GM12878 (cell line): ENCODE measurements at regions not wholly inside any gene's neighbourhood (a gene's known extent, or its start where the extent isn't known, plus 50 kb on each side); places are given as distances from the start of the nearest gene placed in this dataset.

Source experiments
- ATAC-seq: fragments of 200-7000 bp; cut with Tn5 transposase; 3 replicates; pipeline ENCODE4 v1.9.1; 2020; ENCODE audit warnings: mild to moderate bottlenecking, moderate library complexity
- BruUV-seq: library from RNA; stranded (reverse); fragments of 400-500 nt; replicated peaks from 2 replicates; lab custom pipeline; 2021; lab: Mats Ljungman, UMichigan
- CTCF ChIA-PET: fragments of 300-600 bp; sonication (Branson Sonifier 250); formaldehyde crosslinking; extraction: SDS; loops from one replicate; lab custom pipeline; 2021; ENCODE audit warnings: inconsistent platforms; lab: Yijun Ruan, JAX
- POLR2A ChIA-PET: fragments of 350-600 bp; formaldehyde crosslinking; extraction: SDS; loops from one replicate; lab custom pipeline; 2021; ENCODE audit warnings: inconsistent platforms; lab: Charles Lee
- RAD21 ChIA-PET: fragments of 300-600 bp; sonication (Branson Sonifier 250); formaldehyde crosslinking; loops from one replicate; lab custom pipeline; 2023; ENCODE audit warnings: antibody characterized with exemption; ENCODE audit not compliant: unreplicated experiment; lab: Charles Lee
- SMC1A ChIA-PET: fragments of 300-600 bp; sonication (Branson Sonifier 250); formaldehyde crosslinking; loops from one replicate; lab custom pipeline; 2023; ENCODE audit not compliant: unreplicated experiment, uncharacterized antibody; lab: Charles Lee
- DNase-seq: peaks from one replicate; pipeline ENCODE4 v3.0.0-alpha.2; 2011; ENCODE audit warnings: low read depth, low spot score
- FAIRE-seq: peaks from 3 replicates; lab custom pipeline; 2011; peaks lifted over from hg19 to GRCh38; lab: Jason Lieb, UNC
- H2AFZ ChIP-seq: 2 replicates; pipeline ENCODE4 v1.6.0; 2011; ENCODE audit warnings: low read depth, low read length, control low read depth; ENCODE audit not compliant: control insufficient read depth
- H3K27ac ChIP-seq: 2 replicates; pipeline ENCODE4 v1.5.1; 2011; ENCODE audit warnings: control low read depth; ENCODE audit not compliant: control insufficient read depth, insufficient read depth
- H3K27me3 ChIP-seq, 2 experiments: replicated peaks in 1 of 2; 2 replicates each; pipeline versions ENCODE4 v1.6.0 to v1.6.1; 2011; ENCODE audit warnings: low read length in 1 of 2; ENCODE audit not compliant: control insufficient read depth in 2 of 2, insufficient read depth in 2 of 2
- H3K36me3 ChIP-seq, 2 experiments: 2 replicates each; pipeline ENCODE4 v1.5.1; 2011; ENCODE audit warnings: low read length in 1 of 2; ENCODE audit not compliant: control insufficient read depth in 2 of 2, insufficient read depth in 2 of 2
- H3K4me1 ChIP-seq: 2 replicates; pipeline ENCODE4 v1.6.1; 2011; ENCODE audit warnings: mild to moderate bottlenecking, low read length, moderate library complexity, mixed read lengths; ENCODE audit not compliant: control insufficient read depth, insufficient read depth
- H3K4me2 ChIP-seq: 2 replicates; pipeline ENCODE4 v1.6.0; 2011; ENCODE audit warnings: control low read depth; ENCODE audit not compliant: control insufficient read depth, insufficient read depth
- H3K4me3 ChIP-seq: fragments of 200-600 bp; sonication (generic); 2 replicates; pipeline ENCODE4 v1.5.1; 2016
- H3K79me2 ChIP-seq: 2 replicates; pipeline ENCODE4 v1.6.0; 2011; ENCODE audit warnings: low read length; ENCODE audit not compliant: control insufficient read depth, insufficient read depth
- H3K9ac ChIP-seq: 2 replicates; pipeline ENCODE4 v1.8.0; 2011; ENCODE audit warnings: low read length, control low read depth, mixed read lengths; ENCODE audit not compliant: control insufficient read depth, insufficient read depth
- H3K9me3 ChIP-seq: replicated peaks from 3 replicates; pipeline ENCODE4 v1.5.1; 2011; ENCODE audit warnings: mild to moderate bottlenecking, low read length; ENCODE audit not compliant: control insufficient read depth, insufficient read depth
- H4K20me1 ChIP-seq: 2 replicates; pipeline ENCODE4 v1.6.0; 2011; ENCODE audit not compliant: control insufficient read depth, insufficient read depth
- BCLAF1 ChIP-seq: fragments of 450-650 bp; IDR thresholded peaks from 2 replicates; pipeline ENCODE4 v1.6.1; 2017; ENCODE audit warnings: antibody characterized with exemption, mild to moderate bottlenecking, moderate library complexity
- CHD4 ChIP-seq: fragments of 200-600 bp; sonication (generic); IDR thresholded peaks from 2 replicates; pipeline ENCODE4 v1.6.1; 2016; ENCODE audit warnings: mild to moderate bottlenecking
- KDM1A ChIP-seq: fragments of 200-600 bp; sonication (generic); IDR thresholded peaks from 2 replicates; pipeline ENCODE4 v1.6.1; 2016; ENCODE audit warnings: borderline replicate concordance
- KLF5 ChIP-seq: fragments of 450-650 bp; IDR thresholded peaks from 2 replicates; pipeline ENCODE4 v1.6.1; 2014; ENCODE audit warnings: mild to moderate bottlenecking; ENCODE audit not compliant: partially characterized antibody
- MEF2B ChIP-seq: fragments of 450-650 bp; IDR thresholded peaks from 2 replicates; pipeline ENCODE4 v1.6.1; 2018; ENCODE audit warnings: mild to moderate bottlenecking, moderate library complexity; ENCODE audit not compliant: partially characterized antibody, poor library complexity, severe bottlenecking
- SIX5 ChIP-seq: IDR thresholded peaks from 2 replicates; pipeline ENCODE4 v1.6.1; 2011; ENCODE audit warnings: mild to moderate bottlenecking, low read depth, low read length, moderate library complexity; ENCODE audit not compliant: severe bottlenecking
- SP1 ChIP-seq: IDR thresholded peaks from one replicate; pipeline ENCODE4 v1.6.1; 2011; ENCODE audit warnings: low read depth, low read length
- SRF ChIP-seq, 2 experiments: IDR thresholded peaks; 2 replicates each; pipeline ENCODE4 v1.6.1; 2011; ENCODE audit warnings: low read depth in 2 of 2, low read length in 2 of 2, mild to moderate bottlenecking in 1 of 2, moderate library complexity in 1 of 2
- YBX1 ChIP-seq: fragments of 450-650 bp; IDR thresholded peaks from 2 replicates; pipeline ENCODE4 v1.6.1; 2016; ENCODE audit warnings: antibody characterized with exemption
- WGBS: methylation state at CpG from one replicate; pipeline ENCODE4 v1.1.6; 2016; ENCODE audit warnings: low lambda C conversion rate; ENCODE audit not compliant: insufficient replicate concordance, insufficient coverage; ENCODE audit errors: missing lambda C conversion rate; 5-methylcytosine and 5-hydroxymethylcytosine counted together
- in situ Hi-C: fragments of 300-500 bp; cut with MboI; formaldehyde crosslinking; loops from 9 replicates; pipeline ENCODE4 v1.14.3; 2018; ENCODE audit warnings: mixed read lengths
- intact Hi-C: fragments of 100-400 bp; cut with micrococcal nuclease; formaldehyde crosslinking; loops from one replicate; pipeline ENCODE4 v1.14.2; 2022; ENCODE audit not compliant: unreplicated experiment
- TF ChIP-seq, protein P1 (sequence below): fragments of 450-650 bp; IDR thresholded peaks from 2 replicates; pipeline ENCODE4 v1.6.1; 2017; ENCODE audit warnings: mild to moderate bottlenecking
- TF ChIP-seq, protein P2 (sequence below): IDR thresholded peaks from 2 replicates; pipeline ENCODE4 v1.6.1; 2011; ENCODE audit warnings: borderline replicate concordance, low read depth, mild to moderate bottlenecking, moderate library complexity, low read length; ENCODE audit not compliant: insufficient read depth, poor library complexity, severe bottlenecking
- TF ChIP-seq, protein P3 (sequence below): fragments of 450-650 bp; formaldehyde crosslinking; IDR thresholded peaks from 2 replicates; pipeline ENCODE4 v1.5.0; 2022; ENCODE audit warnings: mild to moderate bottlenecking, missing genetic modification characterization

GRCh38 chr2:104430359-104430740 is 423.6 kb upstream of the POU3F3 start:
- no peak for FAIRE-seq
- POLR2A ChIA-PET: no interaction called here

More at GRCh38 chr2:104430359-104430740, 423.6 kb upstream of the POU3F3 start:
- no peak for ATAC-seq
- ChIA-PET CTCF (no interaction called here), RAD21 (no interaction called here), SMC1A (no interaction called here)
- WGBS: 30% methylated on average over 10 of the region's 10 CpGs
- no peak overlapping the region for H3K27ac ChIP-seq
- no peak overlapping the region for H2AFZ ChIP-seq
- intact Hi-C loops (no loop called here), in situ Hi-C loops (no loop called here)
- no peaks in the 10 kb centered on the region for H3K79me2 ChIP-seq
- H3K4me3 ChIP-seq: no peak overlapping the region
- H4K20me1 ChIP-seq: no peaks in the 10 kb centered on the region
- no peak overlapping the region for H3K4me2 ChIP-seq
- no peaks in the 10 kb centered on the region for H3K4me1 ChIP-seq
- DNase-seq: no peak
- no peaks in the 10 kb centered on the region for H3K36me3 ChIP-seq
- no peaks in the 10 kb centered on the region for H3K27me3 ChIP-seq
- no TSS peak for BruUV-seq
- H3K9me3 ChIP-seq: no peaks in the 10 kb centered on the region
- TF ChIP-seq SP1: no peak
- no peak for TF ChIP-seq BCLAF1
- TF ChIP-seq, protein P1, sequence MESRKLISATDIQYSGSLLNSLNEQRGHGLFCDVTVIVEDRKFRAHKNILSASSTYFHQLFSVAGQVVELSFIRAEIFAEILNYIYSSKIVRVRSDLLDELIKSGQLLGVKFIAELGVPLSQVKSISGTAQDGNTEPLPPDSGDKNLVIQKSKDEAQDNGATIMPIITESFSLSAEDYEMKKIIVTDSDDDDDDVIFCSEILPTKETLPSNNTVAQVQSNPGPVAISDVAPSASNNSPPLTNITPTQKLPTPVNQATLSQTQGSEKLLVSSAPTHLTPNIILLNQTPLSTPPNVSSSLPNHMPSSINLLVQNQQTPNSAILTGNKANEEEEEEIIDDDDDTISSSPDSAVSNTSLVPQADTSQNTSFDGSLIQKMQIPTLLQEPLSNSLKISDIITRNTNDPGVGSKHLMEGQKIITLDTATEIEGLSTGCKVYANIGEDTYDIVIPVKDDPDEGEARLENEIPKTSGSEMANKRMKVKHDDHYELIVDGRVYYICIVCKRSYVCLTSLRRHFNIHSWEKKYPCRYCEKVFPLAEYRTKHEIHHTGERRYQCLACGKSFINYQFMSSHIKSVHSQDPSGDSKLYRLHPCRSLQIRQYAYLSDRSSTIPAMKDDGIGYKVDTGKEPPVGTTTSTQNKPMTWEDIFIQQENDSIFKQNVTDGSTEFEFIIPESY: no peak
- no peak for TF ChIP-seq MEF2B
- no peak for TF ChIP-seq YBX1
- TF ChIP-seq, protein P2, sequence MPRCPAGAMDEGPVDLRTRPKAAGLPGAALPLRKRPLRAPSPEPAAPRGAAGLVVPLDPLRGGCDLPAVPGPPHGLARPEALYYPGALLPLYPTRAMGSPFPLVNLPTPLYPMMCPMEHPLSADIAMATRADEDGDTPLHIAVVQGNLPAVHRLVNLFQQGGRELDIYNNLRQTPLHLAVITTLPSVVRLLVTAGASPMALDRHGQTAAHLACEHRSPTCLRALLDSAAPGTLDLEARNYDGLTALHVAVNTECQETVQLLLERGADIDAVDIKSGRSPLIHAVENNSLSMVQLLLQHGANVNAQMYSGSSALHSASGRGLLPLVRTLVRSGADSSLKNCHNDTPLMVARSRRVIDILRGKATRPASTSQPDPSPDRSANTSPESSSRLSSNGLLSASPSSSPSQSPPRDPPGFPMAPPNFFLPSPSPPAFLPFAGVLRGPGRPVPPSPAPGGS: no peak
- TF ChIP-seq KLF5: no peak
- no peak for TF ChIP-seq KDM1A
- TF ChIP-seq SIX5: no peak
- no peak for TF ChIP-seq CHD4
- TF ChIP-seq SRF (IDR thresholded peaks at IDR 0.05; ENCODE audit: low read depth in 2 of 2, low read length in 2 of 2): no peak
- TF ChIP-seq, protein P3, sequence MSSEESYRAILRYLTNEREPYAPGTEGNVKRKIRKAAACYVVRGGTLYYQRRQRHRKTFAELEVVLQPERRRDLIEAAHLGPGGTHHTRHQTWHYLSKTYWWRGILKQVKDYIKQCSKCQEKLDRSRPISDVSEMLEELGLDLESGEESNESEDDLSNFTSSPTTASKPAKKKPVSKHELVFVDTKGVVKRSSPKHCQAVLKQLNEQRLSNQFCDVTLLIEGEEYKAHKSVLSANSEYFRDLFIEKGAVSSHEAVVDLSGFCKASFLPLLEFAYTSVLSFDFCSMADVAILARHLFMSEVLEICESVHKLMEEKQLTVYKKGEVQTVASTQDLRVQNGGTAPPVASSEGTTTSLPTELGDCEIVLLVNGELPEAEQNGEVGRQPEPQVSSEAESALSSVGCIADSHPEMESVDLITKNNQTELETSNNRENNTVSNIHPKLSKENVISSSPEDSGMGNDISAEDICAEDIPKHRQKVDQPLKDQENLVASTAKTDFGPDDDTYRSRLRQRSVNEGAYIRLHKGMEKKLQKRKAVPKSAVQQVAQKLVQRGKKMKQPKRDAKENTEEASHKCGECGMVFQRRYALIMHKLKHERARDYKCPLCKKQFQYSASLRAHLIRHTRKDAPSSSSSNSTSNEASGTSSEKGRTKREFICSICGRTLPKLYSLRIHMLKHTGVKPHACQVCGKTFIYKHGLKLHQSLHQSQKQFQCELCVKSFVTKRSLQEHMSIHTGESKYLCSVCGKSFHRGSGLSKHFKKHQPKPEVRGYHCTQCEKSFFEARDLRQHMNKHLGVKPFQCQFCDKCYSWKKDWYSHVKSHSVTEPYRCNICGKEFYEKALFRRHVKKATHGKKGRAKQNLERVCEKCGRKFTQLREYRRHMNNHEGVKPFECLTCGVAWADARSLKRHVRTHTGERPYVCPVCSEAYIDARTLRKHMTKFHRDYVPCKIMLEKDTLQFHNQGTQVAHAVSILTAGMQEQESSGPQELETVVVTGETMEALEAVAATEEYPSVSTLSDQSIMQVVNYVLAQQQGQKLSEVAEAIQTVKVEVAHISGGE (CRISPR knock-in tag): no peak
- no peak overlapping the region for H3K9ac ChIP-seq
